ENCODE measurements at regions not wholly inside any gene's neighbourhood (a gene's known extent, or its start where the extent isn't known, plus 50 kb on each side); places are given as distances from the start of the nearest gene placed in this dataset.

GRCh38 chr6:8200255-8200654 is 97.9 kb upstream of the EEF1E1 start:
- peak overlapping the region; percentile 18 for H2BK12ac ChIP-seq (ENCODE audit: low read length)
- no peak overlapping the region for H3K4me2 ChIP-seq (ENCODE audit: low read length)
- no peaks in the 10 kb centered on the region for H3K79me2 ChIP-seq (ENCODE audit: control insufficient read depth, insufficient read depth, low read length, poor library complexity)
- no peak for DNase-seq
- no peak overlapping the region for H3K9ac ChIP-seq (ENCODE audit: low read length)
- no peak overlapping the region for H3K4me3 ChIP-seq (ENCODE audit: low read depth, low read length)
- H3K14ac ChIP-seq (ENCODE audit: low read length) = no peak overlapping the region
- no peaks in the 10 kb centered on the region for H3K36me3 ChIP-seq (ENCODE audit: control insufficient read depth in 1 of 2, insufficient read depth in 2 of 2, low read length in 2 of 2)
- H4K12ac ChIP-seq (ENCODE audit: low read depth, low read length) = no peak overlapping the region
- H3K27ac ChIP-seq (ENCODE audit: low read depth, low read length) = no peak overlapping the region
- H3K18ac ChIP-seq (ENCODE audit: low read length) = no peak overlapping the region
- H3K4ac ChIP-seq (ENCODE audit: low read depth, low read length) = no peak overlapping the region
- H4K91ac ChIP-seq (ENCODE audit: low read depth, low read length) = no peak overlapping the region
- H3K4me1 ChIP-seq (ENCODE audit: control insufficient read depth in 1 of 2, insufficient read depth in 2 of 2, low read length in 2 of 2) = peaks cover 5 to 6% of the 10 kb centered on the region in 2 experiments
- H2AFZ ChIP-seq (ENCODE audit: insufficient read depth, low read length, poor library complexity) = no peak overlapping the region
- no peak overlapping the region for H3K23ac ChIP-seq (ENCODE audit: low read length)
- H3K79me1 ChIP-seq (ENCODE audit: low read length) = peaks cover 13% of the 10 kb centered on the region
- H3K27me3 ChIP-seq (ENCODE audit: insufficient read depth, low read length) = no peaks in the 10 kb centered on the region
- no peak overlapping the region for H2BK5ac ChIP-seq (ENCODE audit: low read depth, low read length, poor library complexity)
- WGBS (ENCODE audit: extremely low coverage, insufficient coverage, insufficient read length) = no CpG with 5 or more reads among the region's 3 CpGs
- H4K8ac ChIP-seq (ENCODE audit: low read depth, low read length) = no peak overlapping the region
- H3K9me3 ChIP-seq (ENCODE audit: insufficient read depth, low read depth, low read length) = no peaks in the 10 kb centered on the region
- no peak overlapping the region for H2AK5ac ChIP-seq (ENCODE audit: low read length)
- no peak overlapping the region for H2BK120ac ChIP-seq (ENCODE audit: insufficient read depth, low read length, poor library complexity)

GRCh38 chr6:8195714-8196102 is 93.4 kb upstream of the EEF1E1 start:
- no CpG with 5 or more reads among the region's 4 CpGs for WGBS (ENCODE audit: extremely low coverage, insufficient coverage, insufficient read length)
- Histone ChIP-seq H2AK5ac (ENCODE audit: low read length) (no peak overlapping the region), H2BK5ac (ENCODE audit: low read depth, low read length, poor library complexity) (no peak overlapping the region), H3K4ac (ENCODE audit: low read depth, low read length) (no peak overlapping the region), H2BK120ac (ENCODE audit: insufficient read depth, low read length, poor library complexity) (no peak overlapping the region), H3K27ac (ENCODE audit: low read depth, low read length) (peak overlapping the region; percentile 86), H3K79me1 (ENCODE audit: low read length) (peaks cover 33% of the 10 kb centered on the region), H3K18ac (ENCODE audit: low read length) (no peak overlapping the region), H3K9ac (ENCODE audit: low read length) (no peak overlapping the region), H3K4me1 (ENCODE audit: control insufficient read depth in 1 of 2, insufficient read depth in 2 of 2, low read length in 2 of 2) (peaks cover 12 to 21% of the 10 kb centered on the region in 2 experiments), H3K4me3 (ENCODE audit: low read depth, low read length) (no peak overlapping the region), H3K9me3 (ENCODE audit: insufficient read depth, low read depth, low read length) (no peaks in the 10 kb centered on the region), H3K36me3 (ENCODE audit: control insufficient read depth in 1 of 2, insufficient read depth in 2 of 2, low read length in 2 of 2) (no peaks in the 10 kb centered on the region), H4K91ac (ENCODE audit: low read depth, low read length) (no peak overlapping the region), H4K12ac (ENCODE audit: low read depth, low read length) (no peak overlapping the region), H3K4me2 (ENCODE audit: low read length) (no peak overlapping the region), H4K8ac (ENCODE audit: low read depth, low read length) (no peak overlapping the region), H3K79me2 (ENCODE audit: control insufficient read depth, insufficient read depth, low read length, poor library complexity) (peaks cover 5% of the 10 kb centered on the region), H3K23ac (ENCODE audit: low read length) (no peak overlapping the region), H2BK12ac (ENCODE audit: low read length) (no peak overlapping the region), H2AFZ (ENCODE audit: insufficient read depth, low read length, poor library complexity) (no peak overlapping the region), H3K14ac (ENCODE audit: low read length) (no peak overlapping the region), H3K27me3 (ENCODE audit: insufficient read depth, low read length) (no peaks in the 10 kb centered on the region)
- DNase-seq = no peak

- H3K9ac ChIP-seq (ENCODE audit: low read length) = no peak overlapping the region
- H3K14ac ChIP-seq (ENCODE audit: low read length) = peak overlapping the region; percentile 65
- peak overlapping the region; percentile 23 for H4K91ac ChIP-seq (ENCODE audit: low read depth, low read length)
- no peaks in the 10 kb centered on the region for H3K27me3 ChIP-seq (ENCODE audit: insufficient read depth, low read length)
- no peak overlapping the region for H3K18ac ChIP-seq (ENCODE audit: low read length)
- peak overlapping the region; percentile 86 for H3K27ac ChIP-seq (ENCODE audit: low read depth, low read length)
- peak overlapping the region; percentile 76 for H2BK12ac ChIP-seq (ENCODE audit: low read length)
- H3K79me2 ChIP-seq (ENCODE audit: control insufficient read depth, insufficient read depth, low read length, poor library complexity) = peaks cover 5% of the 10 kb centered on the region
- peak overlapping the region; percentile 76 for H2BK5ac ChIP-seq (ENCODE audit: low read depth, low read length, poor library complexity)
- H4K8ac ChIP-seq (ENCODE audit: low read depth, low read length) = peak overlapping the region; percentile 58
- no peak overlapping the region for H3K23ac ChIP-seq (ENCODE audit: low read length)
- H3K36me3 ChIP-seq (ENCODE audit: control insufficient read depth in 1 of 2, insufficient read depth in 2 of 2, low read length in 2 of 2) = no peaks in the 10 kb centered on the region
- H2BK120ac ChIP-seq (ENCODE audit: insufficient read depth, low read length, poor library complexity) = peak overlapping the region; percentile 91
- no peak overlapping the region for H3K4ac ChIP-seq (ENCODE audit: low read depth, low read length)
- peak in 1 of 2 donors; percentile 14 for DNase-seq
- no peaks in the 10 kb centered on the region for H3K9me3 ChIP-seq (ENCODE audit: insufficient read depth, low read depth, low read length)
- peaks cover 12 to 21% of the 10 kb centered on the region in 2 experiments for H3K4me1 ChIP-seq (ENCODE audit: control insufficient read depth in 1 of 2, insufficient read depth in 2 of 2, low read length in 2 of 2)
- no peak overlapping the region for H2AFZ ChIP-seq (ENCODE audit: insufficient read depth, low read length, poor library complexity)
- WGBS (ENCODE audit: extremely low coverage, insufficient coverage, insufficient read length) = no CpG with 5 or more reads among the region's 3 CpGs
- H3K4me2 ChIP-seq (ENCODE audit: low read length) = no peak overlapping the region
- peaks cover 31% of the 10 kb centered on the region for H3K79me1 ChIP-seq (ENCODE audit: low read length)
- H2AK5ac ChIP-seq (ENCODE audit: low read length) = no peak overlapping the region
- no peak overlapping the region for H4K12ac ChIP-seq (ENCODE audit: low read depth, low read length)
- H3K4me3 ChIP-seq (ENCODE audit: low read depth, low read length) = no peak overlapping the region
These were observed 92.8 kb upstream of the EEF1E1 start for GRCh38 chr6:8195040-8195713.

GRCh38 chr6:8194490-8194889 is 92.1 kb upstream of the EEF1E1 start:
- Histone ChIP-seq H3K4ac (ENCODE audit: low read depth, low read length) (peak overlapping the region; percentile 88), H3K18ac (ENCODE audit: low read length) (peak overlapping the region; percentile 94), H3K79me2 (ENCODE audit: control insufficient read depth, insufficient read depth, low read length, poor library complexity) (peaks cover 5% of the 10 kb centered on the region), H3K23ac (ENCODE audit: low read length) (no peak overlapping the region), H2BK12ac (ENCODE audit: low read length) (peak overlapping the region; percentile 100), H2BK5ac (ENCODE audit: low read depth, low read length, poor library complexity) (peak overlapping the region; percentile 96), H3K14ac (ENCODE audit: low read length) (peak overlapping the region; percentile 97), H4K91ac (ENCODE audit: low read depth, low read length) (peak overlapping the region; percentile 99), H3K79me1 (ENCODE audit: low read length) (peaks cover 31% of the 10 kb centered on the region), H3K27me3 (ENCODE audit: insufficient read depth, low read length) (no peaks in the 10 kb centered on the region), H4K8ac (ENCODE audit: low read depth, low read length) (peak overlapping the region; percentile 92), H3K27ac (ENCODE audit: low read depth, low read length) (peak overlapping the region; percentile 86), H2BK120ac (ENCODE audit: insufficient read depth, low read length, poor library complexity) (peak overlapping the region; percentile 99), H2AK5ac (ENCODE audit: low read length) (peak overlapping the region; percentile 96), H3K4me2 (ENCODE audit: low read length) (no peak overlapping the region), H3K9me3 (ENCODE audit: insufficient read depth, low read depth, low read length) (no peaks in the 10 kb centered on the region), H3K9ac (ENCODE audit: low read length) (no peak overlapping the region), H3K4me1 (ENCODE audit: control insufficient read depth in 1 of 2, insufficient read depth in 2 of 2, low read length in 2 of 2) (peaks cover 12 to 21% of the 10 kb centered on the region in 2 experiments), H3K36me3 (ENCODE audit: control insufficient read depth in 1 of 2, insufficient read depth in 2 of 2, low read length in 2 of 2) (no peaks in the 10 kb centered on the region), H4K12ac (ENCODE audit: low read depth, low read length) (no peak overlapping the region), H2AFZ (ENCODE audit: insufficient read depth, low read length, poor library complexity) (no peak overlapping the region), H3K4me3 (ENCODE audit: low read depth, low read length) (no peak overlapping the region)
- DNase-seq = no peak
- WGBS (ENCODE audit: extremely low coverage, insufficient coverage, insufficient read length) = no CpG with 5 or more reads among the region's 3 CpGs
